ENCODE measurements at regions not wholly inside any gene's neighbourhood (a gene's known extent, or its start where the extent isn't known, plus 50 kb on each side); places are given as distances from the start of the nearest gene placed in this dataset.

GRCh38 chr2:196464311-196464710 lies 175.2 kb upstream of the CCDC150 start:
- H3K79me2 ChIP-seq (ENCODE audit: control insufficient read depth, insufficient read depth, low read length), result no peaks in the 10 kb centered on the region
- CTCF ChIA-PET, result interaction anchor here (1.0 to 4.1 kb wide), 4 partner anchors 10 to 387 kb away, joined by 3 to 13 read pairs (median 8); no protein-coding TSS in a partner anchor
- H2AFZ ChIP-seq (ENCODE audit: low read depth, low read length), result no peak overlapping the region
- FAIRE-seq (no peak), DNase-seq (ENCODE audit: low read depth, low spot score) (no peak)
- H3K27me3 ChIP-seq (ENCODE audit: control insufficient read depth in 2 of 2, insufficient read depth in 2 of 2, low read length in 2 of 2), result peaks cover 7 to 10% of the 10 kb centered on the region in 2 experiments
- TF ChIP-seq MAX (IDR thresholded peaks at IDR 0.05; ENCODE audit: insufficient read depth, insufficient read length) (no peak), MYC (IDR thresholded peaks at IDR 0.05; ENCODE audit: low read depth, low read length) (no peak)
- no peaks in the 10 kb centered on the region for H3K36me3 ChIP-seq (ENCODE audit: control insufficient read depth in 2 of 2, extremely low read depth in 1 of 2, insufficient read depth in 2 of 2, low read length in 2 of 2)
- no peaks in the 10 kb centered on the region for H3K9me1 ChIP-seq (replicated peaks; ENCODE audit: control insufficient read depth, extremely low read depth, insufficient read depth, low read length)
- POLR2A ChIA-PET, result no interaction called here
- H3K4me2 ChIP-seq (ENCODE audit: insufficient read depth, low read length), result no peak overlapping the region
- no peaks in the 10 kb centered on the region for H4K20me1 ChIP-seq (replicated peaks; ENCODE audit: control insufficient read depth, extremely low read depth, insufficient read depth, low read length)
- H3K27ac ChIP-seq (ENCODE audit: insufficient read depth, low read depth, low read length), result no peak overlapping the region
- dilution Hi-C loops (cut with MboI; ENCODE audit: extremely low pct_ligation_motif_present, low sequenced_read_pairs), result no loop called here
- H3K4me1 ChIP-seq (ENCODE audit: control insufficient read depth, extremely low read depth, insufficient read depth, low read length), result no peaks in the 10 kb centered on the region
- intact Hi-C loops (cut with micrococcal nuclease), result no loop called here
- no peaks in the 10 kb centered on the region for H3K9me3 ChIP-seq (replicated peaks; ENCODE audit: control insufficient read depth, insufficient read depth, low read length)
- no peak overlapping the region for H3K9ac ChIP-seq (replicated peaks; ENCODE audit: extremely low read depth, insufficient read depth, low read length)
- BruUV-seq (replicated peaks), result no TSS peak
- no peak overlapping the region for H3K4me3 ChIP-seq (replicated peaks in 1 of 3; ENCODE audit: insufficient read depth in 1 of 3, low read depth in 1 of 3, low read length in 3 of 3)

- no peaks in the 10 kb centered on the region for H3K4me1 ChIP-seq (ENCODE audit: control insufficient read depth, extremely low read depth, insufficient read depth, low read length)
- H3K9me3 ChIP-seq (replicated peaks; ENCODE audit: control insufficient read depth, insufficient read depth, low read length), result no peaks in the 10 kb centered on the region
- ChIA-PET POLR2A (no interaction called here), CTCF (interaction anchor here (0.6 to 4.1 kb wide), 9 partner anchors 10 to 627 kb away, joined by 3 to 14 read pairs (median 3); no protein-coding TSS in a partner anchor)
- H3K4me3 ChIP-seq (replicated peaks in 1 of 3; ENCODE audit: insufficient read depth in 1 of 3, low read depth in 1 of 3, low read length in 3 of 3), result no peak overlapping the region
- H3K27me3 ChIP-seq (ENCODE audit: control insufficient read depth in 2 of 2, insufficient read depth in 2 of 2, low read length in 2 of 2), result peaks cover 2 to 4% of the 10 kb centered on the region in 2 experiments
- intact Hi-C loops (cut with micrococcal nuclease) (no loop called here), dilution Hi-C loops (cut with MboI; ENCODE audit: extremely low pct_ligation_motif_present, low sequenced_read_pairs) (no loop called here)
- H2AFZ ChIP-seq (ENCODE audit: low read depth, low read length), result no peak overlapping the region
- H3K9me1 ChIP-seq (replicated peaks; ENCODE audit: control insufficient read depth, extremely low read depth, insufficient read depth, low read length), result no peaks in the 10 kb centered on the region
- TF ChIP-seq MAX (IDR thresholded peaks at IDR 0.05; ENCODE audit: insufficient read depth, insufficient read length) (no peak), MYC (IDR thresholded peaks at IDR 0.05; ENCODE audit: low read depth, low read length) (no peak), POLR2A (IDR thresholded peaks at IDR 0.05; ENCODE audit: low read depth, low read length) (no peak), GATA2 (IDR thresholded peaks at IDR 0.05; ENCODE audit: insufficient read depth, insufficient read length, low read depth, low read length) (no peak), POLR2AphosphoS5 (IDR thresholded peaks at IDR 0.05; ENCODE audit: insufficient read depth, low read depth, low read length) (no peak), JUN (IDR thresholded peaks at IDR 0.05; ENCODE audit: borderline replicate concordance, insufficient read depth, insufficient read length, low read depth) (no peak), FOS (IDR thresholded peaks at IDR 0.05; ENCODE audit: borderline replicate concordance, insufficient read depth, low read length) (no peak), EZH2 (IDR thresholded peaks at IDR 0.05; ENCODE audit: borderline replicate concordance, low read depth, low read length, severe bottlenecking) (no peak), CTCF (IDR thresholded peaks at IDR 0.05; ENCODE audit: extremely low read depth in 1 of 2, insufficient read depth in 1 of 2, low read depth in 1 of 2, low read length in 2 of 2) (no peak)
- H3K9ac ChIP-seq (replicated peaks; ENCODE audit: extremely low read depth, insufficient read depth, low read length), result no peak overlapping the region
- DNase-seq (ENCODE audit: low read depth, low spot score) (no peak), FAIRE-seq (no peak)
- H3K27ac ChIP-seq (ENCODE audit: insufficient read depth, low read depth, low read length), result no peak overlapping the region
- no peaks in the 10 kb centered on the region for H4K20me1 ChIP-seq (replicated peaks; ENCODE audit: control insufficient read depth, extremely low read depth, insufficient read depth, low read length)
- no peak overlapping the region for H3K4me2 ChIP-seq (ENCODE audit: insufficient read depth, low read length)
- BruUV-seq (replicated peaks), result no TSS peak
- no peaks in the 10 kb centered on the region for H3K79me2 ChIP-seq (ENCODE audit: control insufficient read depth, insufficient read depth, low read length)
- H3K36me3 ChIP-seq (ENCODE audit: control insufficient read depth in 2 of 2, extremely low read depth in 1 of 2, insufficient read depth in 2 of 2, low read length in 2 of 2), result no peaks in the 10 kb centered on the region
Measured at GRCh38 chr2:196466581-196466980, 172.9 kb upstream of the CCDC150 start.

Data from endothelial cell of umbilical vein (primary cell).